Activated naive CD8-positive, alpha-beta T cell treated with anti-CD3 and anti-CD28 coated beads, Interleukin-2, amount 10 ng/mL, durations not matched to agents 7 days and 5 days (primary cell): ENCODE measurements at regions not wholly inside any gene's neighbourhood (a gene's known extent, or its start where the extent isn't known, plus 50 kb on each side); places are given as distances from the start of the nearest gene placed in this dataset.
"Not testable (repeated sequence)": the region's sequence is repeated elsewhere in the genome, so short reads cannot be mapped to it uniquely, and the experiment has no call there.

Experiments
- ATAC-seq: fragments of 150-1000 bp; cut with Tn5 transposase; one replicate; pipeline ENCODE4 v1.10.0; 2021; ENCODE audit warnings: low read depth, moderate library complexity
- POLR2A ChIA-PET: fragments of 350-600 bp; sonication (Branson Sonifier 250); formaldehyde crosslinking; loops from one replicate; lab custom pipeline; 2021; ENCODE audit warnings: antibody characterized with exemption; lab: Charles Lee
- DNase-seq: peaks from one replicate; pipeline ENCODE4 v3.0.0; 2021
- H3K27ac Mint-ChIP-seq: one replicate; pipeline ENCODE4 v1.8.0; 2022; ENCODE audit warnings: mild to moderate bottlenecking, mixed read lengths
- H3K27me3 Mint-ChIP-seq: one replicate; pipeline ENCODE4 v1.8.0; 2022; ENCODE audit warnings: mild to moderate bottlenecking, moderate library complexity, mixed read lengths
- H3K36me3 Mint-ChIP-seq: one replicate; pipeline ENCODE4 v1.8.0; 2021; ENCODE audit warnings: mild to moderate bottlenecking, mixed read lengths
- H3K4me1 Mint-ChIP-seq: one replicate; pipeline ENCODE4 v1.8.0; 2021; ENCODE audit warnings: mixed read lengths
- H3K4me3 Mint-ChIP-seq: one replicate; pipeline ENCODE4 v1.8.0; 2022; ENCODE audit warnings: mild to moderate bottlenecking, moderate library complexity, mixed read lengths
- H3K9me3 Mint-ChIP-seq: one replicate; pipeline ENCODE4 v1.8.0; 2021; ENCODE audit warnings: mixed read lengths

- H3K4me1 Mint-ChIP-seq = no peaks in the 10 kb centered on the region
- no peak for ATAC-seq
- POLR2A ChIA-PET = interaction anchor here (0.5 kb wide), 1 partner anchor 51 kb away, joined by 3 read pairs; no protein-coding TSS in a partner anchor
- H3K4me3 Mint-ChIP-seq = no peak overlapping the region
- no peaks in the 10 kb centered on the region for H3K27me3 Mint-ChIP-seq
- no peaks in the 10 kb centered on the region for H3K36me3 Mint-ChIP-seq
- H3K27ac Mint-ChIP-seq = no peak overlapping the region
- no peaks in the 10 kb centered on the region for H3K9me3 Mint-ChIP-seq
- DNase-seq = no peak
Observed at GRCh38 chr14:38662781-38663180, 406.9 kb upstream of the CLEC14A start.

GRCh38 chr14:38646391-38646790, 390.5 kb upstream of the CLEC14A start:
- no peaks in the 10 kb centered on the region for H3K9me3 Mint-ChIP-seq

GRCh38 chr14:38634913-38635312, 379.0 kb upstream of the CLEC14A start:
- DNase-seq, H3K4me3 Mint-ChIP-seq, ATAC-seq, H3K27me3 Mint-ChIP-seq, H3K36me3 Mint-ChIP-seq, POLR2A ChIA-PET, H3K9me3 Mint-ChIP-seq, H3K4me1 Mint-ChIP-seq, H3K27ac Mint-ChIP-seq: not testable (repeated sequence)

More at GRCh38 chr14:38646391-38646790, 390.5 kb upstream of the CLEC14A start:
- DNase-seq (no peak), ATAC-seq (no peak)
- H3K36me3 Mint-ChIP-seq = no peaks in the 10 kb centered on the region
- H3K4me3 Mint-ChIP-seq = no peak overlapping the region
- no peaks in the 10 kb centered on the region for H3K4me1 Mint-ChIP-seq
- no peak overlapping the region for H3K27ac Mint-ChIP-seq
- H3K27me3 Mint-ChIP-seq = no peaks in the 10 kb centered on the region
- POLR2A ChIA-PET = no interaction called here

DNA sequence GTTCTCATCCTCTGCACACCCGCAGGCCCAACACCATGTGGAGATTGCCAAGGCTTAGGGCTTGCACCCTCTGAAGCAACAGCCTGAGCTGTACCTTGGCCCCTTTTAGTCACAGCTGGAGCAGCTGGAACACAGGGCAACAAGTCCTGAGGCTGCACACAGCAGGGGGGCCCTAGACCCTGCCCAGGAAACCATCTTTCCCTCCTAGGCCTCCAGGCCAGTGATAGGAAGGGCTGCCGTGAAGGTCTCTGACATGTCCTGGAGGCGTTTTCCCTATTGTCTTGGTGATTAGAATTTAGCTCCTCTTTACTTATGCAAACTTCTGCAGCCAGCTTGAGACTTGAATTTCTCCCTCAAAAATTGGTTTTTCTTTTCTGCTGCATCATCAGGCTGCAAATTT, 373.5 kb upstream of the CLEC14A start:
- Mint-ChIP-seq H3K27me3 (no peaks in the 10 kb centered on the region), H3K27ac (no peak overlapping the region), H3K36me3 (no peaks in the 10 kb centered on the region), H3K4me3 (no peak overlapping the region), H3K9me3 (no peaks in the 10 kb centered on the region), H3K4me1 (no peaks in the 10 kb centered on the region)
- POLR2A ChIA-PET = no interaction called here
- DNase-seq = no peak
- ATAC-seq = no peak

GRCh38 chr14:38627163-38627562, 371.3 kb upstream of the CLEC14A start:
- no peak for DNase-seq
- Mint-ChIP-seq H3K9me3 (peaks cover 3% of the 10 kb centered on the region), H3K4me3 (no peak overlapping the region), H3K27me3 (no peaks in the 10 kb centered on the region), H3K4me1 (no peaks in the 10 kb centered on the region), H3K27ac (no peak overlapping the region), H3K36me3 (no peaks in the 10 kb centered on the region)
- ATAC-seq = no peak
- POLR2A ChIA-PET = no interaction called here

- Mint-ChIP-seq H3K27me3 (no peaks in the 10 kb centered on the region), H3K4me1 (no peaks in the 10 kb centered on the region), H3K4me3 (no peak overlapping the region), H3K27ac (no peak overlapping the region), H3K9me3 (peaks cover 6% of the 10 kb centered on the region), H3K36me3 (no peaks in the 10 kb centered on the region)
- DNase-seq = no peak
- POLR2A ChIA-PET = no interaction called here
- no peak for ATAC-seq
Observed at GRCh38 chr14:38623661-38624060, 367.8 kb upstream of the CLEC14A start.

- ATAC-seq = no peak
- POLR2A ChIA-PET = no interaction called here
- H3K4me3 Mint-ChIP-seq = no peak overlapping the region
- peaks cover 6% of the 10 kb centered on the region for H3K9me3 Mint-ChIP-seq
- H3K27ac Mint-ChIP-seq = no peak overlapping the region
- H3K4me1 Mint-ChIP-seq = no peaks in the 10 kb centered on the region
- no peaks in the 10 kb centered on the region for H3K36me3 Mint-ChIP-seq
- DNase-seq = no peak
- H3K27me3 Mint-ChIP-seq = no peaks in the 10 kb centered on the region
Observed at GRCh38 chr14:38618514-38618913, 362.6 kb upstream of the CLEC14A start.

GRCh38 chr14:38616959-38617358, 361.1 kb upstream of the CLEC14A start:
- no peak overlapping the region for H3K4me3 Mint-ChIP-seq
- ATAC-seq (no peak), DNase-seq (no peak)
- POLR2A ChIA-PET = no interaction called here
- H3K4me1 Mint-ChIP-seq = no peaks in the 10 kb centered on the region
- no peak overlapping the region for H3K27ac Mint-ChIP-seq
- H3K9me3 Mint-ChIP-seq = peaks cover 3% of the 10 kb centered on the region
- H3K27me3 Mint-ChIP-seq = no peaks in the 10 kb centered on the region
- H3K36me3 Mint-ChIP-seq = no peaks in the 10 kb centered on the region

- H3K36me3 Mint-ChIP-seq = no peaks in the 10 kb centered on the region
- POLR2A ChIA-PET = interaction anchor here (0.6 kb wide), 1 partner anchor 51 kb away, joined by 3 read pairs; no protein-coding TSS in a partner anchor
Observed at GRCh38 chr14:38611928-38612327, 356.0 kb upstream of the CLEC14A start.

GRCh38 chr14:38608244-38608643, 352.4 kb upstream of the CLEC14A start:
- DNase-seq (no peak), ATAC-seq (no peak)
- Mint-ChIP-seq H3K27me3 (no peaks in the 10 kb centered on the region), H3K36me3 (no peaks in the 10 kb centered on the region), H3K4me1 (no peaks in the 10 kb centered on the region), H3K27ac (no peak overlapping the region), H3K4me3 (no peak overlapping the region), H3K9me3 (peaks cover 2% of the 10 kb centered on the region)
- POLR2A ChIA-PET = no interaction called here

More at GRCh38 chr14:38611928-38612327, 356.0 kb upstream of the CLEC14A start:
- H3K4me1 Mint-ChIP-seq = no peaks in the 10 kb centered on the region
- no peaks in the 10 kb centered on the region for H3K27me3 Mint-ChIP-seq
- H3K27ac Mint-ChIP-seq = no peak overlapping the region
- no peak overlapping the region for H3K4me3 Mint-ChIP-seq
- no peak for DNase-seq
- peaks cover 2% of the 10 kb centered on the region for H3K9me3 Mint-ChIP-seq
- no peak for ATAC-seq

- Mint-ChIP-seq H3K36me3 (no peaks in the 10 kb centered on the region), H3K4me3 (no peak overlapping the region), H3K4me1 (no peaks in the 10 kb centered on the region), H3K9me3 (peaks cover 2% of the 10 kb centered on the region), H3K27me3 (no peaks in the 10 kb centered on the region), H3K27ac (no peak overlapping the region)
- POLR2A ChIA-PET = no interaction called here
- ATAC-seq (no peak), DNase-seq (no peak)
Observed at GRCh38 chr14:38605193-38606114, 349.6 kb upstream of the CLEC14A start.

GRCh38 chr14:38600572-38600971, 344.7 kb upstream of the CLEC14A start:
- H3K9me3 Mint-ChIP-seq, H3K27ac Mint-ChIP-seq, H3K36me3 Mint-ChIP-seq, H3K4me3 Mint-ChIP-seq, H3K4me1 Mint-ChIP-seq, H3K27me3 Mint-ChIP-seq, ATAC-seq, POLR2A ChIA-PET, DNase-seq: not testable (repeated sequence)

GRCh38 chr14:38593476-38593875, 337.6 kb upstream of the CLEC14A start:
- Mint-ChIP-seq H3K27ac (no peak overlapping the region), H3K4me3 (no peak overlapping the region), H3K9me3 (peaks cover 2% of the 10 kb centered on the region), H3K4me1 (no peaks in the 10 kb centered on the region), H3K36me3 (no peaks in the 10 kb centered on the region), H3K27me3 (no peaks in the 10 kb centered on the region)
- DNase-seq (no peak), ATAC-seq (no peak)
- POLR2A ChIA-PET = interaction anchor here (0.6 kb wide), 1 partner anchor 1520 kb away, joined by 3 read pairs; no protein-coding TSS in a partner anchor
